ENCODE measurements at regions not wholly inside any gene's neighbourhood (a gene's known extent, or its start where the extent isn't known, plus 50 kb on each side); places are given as distances from the start of the nearest gene placed in this dataset.

DNA sequence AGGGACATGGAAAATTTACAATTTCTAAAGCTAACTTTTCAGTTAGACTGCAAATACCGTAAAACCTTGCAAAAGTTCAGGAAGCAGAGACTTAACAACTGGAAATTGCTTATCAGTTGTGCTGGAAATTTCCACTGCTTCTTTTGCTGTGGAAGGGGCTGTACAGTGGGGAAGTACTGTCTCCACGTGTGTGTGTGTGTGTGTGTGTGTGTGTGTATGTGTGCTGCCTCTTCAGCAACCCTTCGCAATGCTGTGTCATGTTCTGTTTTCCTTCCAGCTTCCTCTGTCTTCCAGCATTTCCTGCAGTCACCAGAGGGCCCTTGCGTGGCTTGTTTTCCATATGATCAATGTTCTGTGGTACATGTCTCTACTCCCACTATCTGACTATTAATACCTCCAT, 87.5 kb upstream of the RANBP3L start:
- Mint-ChIP-seq H3K27me3 (peaks cover 4% of the 10 kb centered on the region), H3K4me1 (ENCODE audit: unreplicated experiment) (peaks cover 7% of the 10 kb centered on the region), H3K27ac (no peak overlapping the region), H3K36me3 (no peaks in the 10 kb centered on the region), H3K4me3 (no peak overlapping the region), H3K9me3 (peaks cover 4% of the 10 kb centered on the region)
- TF ChIP-seq CTCF (conservative IDR thresholded peaks at IDR 0.05), result no peak
- DNase-seq (ENCODE audit: extremely low spot score, unreplicated experiment), result no peak

DNA sequence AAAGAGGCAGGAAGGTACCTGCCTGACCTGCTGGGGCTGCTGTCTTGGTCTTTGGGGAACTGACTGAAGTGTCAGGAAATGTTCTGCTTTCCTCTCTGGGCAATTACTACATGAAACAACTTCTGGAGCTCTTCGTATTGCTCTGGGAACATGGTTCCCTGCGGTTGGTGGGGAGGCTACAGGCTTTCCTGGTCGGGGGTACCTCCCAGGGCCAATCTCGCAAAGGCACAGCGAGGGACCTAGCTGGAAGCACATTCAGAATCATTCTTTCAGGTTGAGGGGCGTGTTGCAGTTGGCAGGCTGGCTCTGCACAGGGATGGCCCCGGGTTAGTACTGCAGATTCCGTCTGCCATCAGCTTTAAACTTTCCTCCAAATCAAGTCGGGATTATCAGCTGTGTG, 88.9 kb upstream of the RANBP3L start:
- Mint-ChIP-seq H3K27me3 (no peaks in the 10 kb centered on the region), H3K4me3 (no peak overlapping the region), H3K27ac (no peak overlapping the region), H3K4me1 (ENCODE audit: unreplicated experiment) (peaks cover 3% of the 10 kb centered on the region), H3K36me3 (no peaks in the 10 kb centered on the region), H3K9me3 (peaks cover 4% of the 10 kb centered on the region)
- DNase-seq (ENCODE audit: extremely low spot score, unreplicated experiment), result no peak
- TF ChIP-seq CTCF (conservative IDR thresholded peaks at IDR 0.05), result no peak

DNA sequence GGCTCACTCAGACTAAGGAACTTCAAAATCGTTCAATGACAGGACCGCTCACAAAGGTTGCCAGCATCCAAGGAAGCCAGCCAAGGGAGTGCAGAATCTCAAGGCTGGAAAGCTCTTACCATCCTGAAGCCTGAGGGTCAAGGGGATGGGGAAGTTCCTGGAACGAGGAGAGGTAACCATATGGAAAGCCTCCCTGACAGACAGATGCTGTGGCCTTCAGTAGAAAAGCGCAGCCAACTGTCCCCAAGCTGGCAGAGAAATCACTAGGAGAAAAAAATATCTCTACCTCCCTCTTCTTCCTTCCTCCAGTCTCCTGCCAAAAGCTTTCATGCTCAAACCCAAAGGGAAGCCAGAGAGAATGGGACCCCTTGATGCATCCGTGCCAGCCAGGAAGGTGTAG, 90.5 kb upstream of the RANBP3L start:
- Mint-ChIP-seq H3K36me3 (no peaks in the 10 kb centered on the region), H3K9me3 (peaks cover 4% of the 10 kb centered on the region), H3K27me3 (no peaks in the 10 kb centered on the region), H3K27ac (no peak overlapping the region), H3K4me1 (ENCODE audit: unreplicated experiment) (peaks cover 3% of the 10 kb centered on the region), H3K4me3 (no peak overlapping the region)
- TF ChIP-seq CTCF (conservative IDR thresholded peaks at IDR 0.05), result no peak
- DNase-seq (ENCODE audit: extremely low spot score, unreplicated experiment), result no peak

DNA sequence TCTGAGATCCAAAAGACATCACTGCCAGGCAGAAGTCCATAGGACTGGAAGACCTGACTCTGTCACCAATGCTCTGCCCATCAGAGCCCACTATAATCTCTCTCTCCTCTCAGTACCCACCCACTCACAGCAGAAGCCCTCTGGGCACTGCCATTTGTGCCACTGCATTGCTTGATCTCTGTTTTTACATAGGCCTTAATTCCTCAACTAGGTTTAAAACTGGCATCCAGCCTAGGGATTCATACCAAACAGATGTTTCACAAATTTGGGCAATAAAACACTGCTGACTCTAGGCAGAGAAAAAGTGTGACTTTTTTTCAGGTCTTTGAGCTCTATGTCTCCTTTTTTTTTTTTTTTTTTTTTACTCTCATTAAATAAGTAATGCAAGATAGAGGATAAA, 91.1 kb upstream of the RANBP3L start:
- Mint-ChIP-seq H3K36me3 (no peaks in the 10 kb centered on the region), H3K9me3 (peaks cover 4% of the 10 kb centered on the region), H3K4me1 (ENCODE audit: unreplicated experiment) (peaks cover 3% of the 10 kb centered on the region), H3K27me3 (no peaks in the 10 kb centered on the region), H3K4me3 (no peak overlapping the region), H3K27ac (no peak overlapping the region)
- DNase-seq (ENCODE audit: extremely low spot score, unreplicated experiment), result no peak
- TF ChIP-seq CTCF (conservative IDR thresholded peaks at IDR 0.05), result no peak

DNA sequence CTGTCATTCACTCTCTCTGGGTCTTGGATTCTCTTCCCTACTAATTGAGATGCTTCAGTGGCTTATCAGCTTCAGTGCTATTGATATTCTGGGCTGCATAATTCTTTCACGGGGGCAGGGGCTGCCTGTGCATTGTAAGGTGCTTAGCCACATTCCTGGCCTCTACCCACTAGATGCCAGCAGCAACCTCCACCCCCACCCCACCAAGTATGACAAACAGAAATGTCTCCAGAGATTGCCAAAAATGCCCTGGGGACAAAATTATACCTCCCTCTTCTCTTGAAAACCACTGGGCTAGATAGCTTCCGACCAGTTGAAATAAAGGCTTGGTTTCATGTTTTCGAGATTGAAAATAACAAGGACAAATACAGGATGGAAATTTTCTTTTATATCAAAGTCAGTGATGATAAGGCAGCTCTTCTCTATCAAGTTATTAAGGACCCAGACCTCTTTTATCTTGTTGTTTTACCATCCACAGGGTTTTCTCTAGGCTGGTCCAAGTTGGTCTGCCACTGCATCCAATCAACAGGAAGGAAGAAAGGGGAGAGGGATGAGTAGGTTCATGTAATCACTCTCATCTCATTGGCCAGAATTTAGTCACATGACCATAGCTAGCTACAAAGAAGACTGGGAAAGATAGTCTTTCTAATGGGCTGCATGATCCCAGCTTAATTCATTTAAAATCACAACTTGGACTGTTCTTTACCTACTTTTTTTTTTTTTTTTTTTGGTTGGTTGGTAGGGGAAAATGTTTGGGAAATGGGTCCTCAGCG, 92.1 kb upstream of the RANBP3L start:
- Mint-ChIP-seq H3K36me3 (no peaks in the 10 kb centered on the region), H3K4me1 (ENCODE audit: unreplicated experiment) (peaks cover 7% of the 10 kb centered on the region), H3K4me3 (no peak overlapping the region), H3K27ac (no peak overlapping the region), H3K9me3 (peaks cover 4% of the 10 kb centered on the region), H3K27me3 (no peaks in the 10 kb centered on the region)
- no peak for TF ChIP-seq CTCF (conservative IDR thresholded peaks at IDR 0.05)
- DNase-seq (ENCODE audit: extremely low spot score, unreplicated experiment), result no peak

Data from type B pancreatic cell (in vitro differentiated cells).